ENCODE measurements at regions not wholly inside any gene's neighbourhood (a gene's known extent, or its start where the extent isn't known, plus 50 kb on each side); places are given as distances from the start of the nearest gene placed in this dataset.
A peak's percentile ranks its signal among the peaks of the same experiment; 100 is the strongest.

GRCh38 chr1:87786229-87786628, 457.5 kb downstream of the LMO4 start:
- no peak overlapping the region for H3K27ac ChIP-seq
- no peak for TF ChIP-seq ZFX (IDR thresholded peaks at IDR 0.05; ENCODE audit: borderline replicate concordance)
- TF ChIP-seq CTCF (IDR thresholded peaks at IDR 0.05) = no peak

- no peak overlapping the region for H3K27ac ChIP-seq
- TF ChIP-seq ZFX (IDR thresholded peaks at IDR 0.05; ENCODE audit: borderline replicate concordance) (no peak), CTCF (IDR thresholded peaks at IDR 0.05) (no peak)
These were observed 458.3 kb downstream of the LMO4 start for GRCh38 chr1:87786861-87787545.

- no peak overlapping the region for H3K27ac ChIP-seq
- TF ChIP-seq ZFX (IDR thresholded peaks at IDR 0.05; ENCODE audit: borderline replicate concordance) (no peak), CTCF (IDR thresholded peaks at IDR 0.05) (no peak)
These were observed 458.9 kb downstream of the LMO4 start for GRCh38 chr1:87787551-87787950.

- H3K27ac ChIP-seq = no peak overlapping the region
- no peak for TF ChIP-seq CTCF (IDR thresholded peaks at IDR 0.05)
- no peak for TF ChIP-seq ZFX (IDR thresholded peaks at IDR 0.05; ENCODE audit: borderline replicate concordance)
These were observed 462.1 kb downstream of the LMO4 start for GRCh38 chr1:87790756-87791155.

GRCh38 chr1:87791931-87792740, 463.5 kb downstream of the LMO4 start:
- TF ChIP-seq ZFX (IDR thresholded peaks at IDR 0.05; ENCODE audit: borderline replicate concordance) (no peak), CTCF (IDR thresholded peaks at IDR 0.05) (no peak)
- H3K27ac ChIP-seq = no peak overlapping the region

GRCh38 chr1:87794788-87795614, 466.3 kb downstream of the LMO4 start:
- TF ChIP-seq ZFX (IDR thresholded peaks at IDR 0.05; ENCODE audit: borderline replicate concordance) (no peak), CTCF (IDR thresholded peaks at IDR 0.05) (no peak)
- H3K27ac ChIP-seq = 0 out of 2 replicates have a peak overlapping the region, but pooled peaks have one; percentile 24
